Erythroblast (primary cell): ENCODE measurements at regions not wholly inside any gene's neighbourhood (a gene's known extent, or its start where the extent isn't known, plus 50 kb on each side); places are given as distances from the start of the nearest gene placed in this dataset.

Experiments used
- GATA1 ChIP-seq: IDR thresholded peaks from 2 replicates; pipeline ENCODE4 v1.6.1; 2011; ENCODE audit warnings: low read depth, mild to moderate bottlenecking, control low read depth, low read length, moderate library complexity
- POLR2A ChIP-seq: IDR thresholded peaks from 2 replicates; pipeline ENCODE4 v1.6.1; 2011; ENCODE audit warnings: mild to moderate bottlenecking, low read length

- TF ChIP-seq POLR2A, result no peak
- TF ChIP-seq GATA1, result no peak
Observed at GRCh38 chr5:7324919-7325318, 71.0 kb upstream of the ADCY2 start.
